GM19463 (cell line): ENCODE measurements at regions not wholly inside any gene's neighbourhood (a gene's known extent, or its start where the extent isn't known, plus 50 kb on each side); places are given as distances from the start of the nearest gene placed in this dataset.

Experiments
- ATAC-seq: cut with Tn5 transposase; IDR thresholded peaks from one replicate; pipeline ENCODE4 v1.9.1; 2021; ENCODE audit warnings: mild to moderate bottlenecking, moderate library complexity; ENCODE audit not compliant: unreplicated experiment

DNA sequence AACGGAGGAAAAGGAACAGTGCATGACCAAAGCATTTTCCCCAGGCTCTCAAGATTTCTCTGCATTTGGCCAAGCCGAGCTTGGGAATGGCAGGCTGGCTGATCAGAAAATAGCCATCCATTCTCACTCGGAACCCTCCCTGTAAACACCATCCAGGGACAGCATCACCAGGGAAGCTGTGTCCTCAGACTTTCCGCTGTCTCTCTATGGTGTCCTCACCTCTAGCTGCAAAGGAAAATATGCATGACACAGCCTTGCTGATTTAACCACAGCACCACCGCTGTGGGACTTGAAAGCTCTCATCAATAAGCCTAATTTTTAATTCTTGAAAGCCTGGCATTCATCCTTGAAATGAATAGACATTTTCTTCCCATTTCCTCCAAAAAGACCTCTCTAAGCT lies 311.7 kb downstream of the EIPR1 start:
- ATAC-seq, result no peak

DNA sequence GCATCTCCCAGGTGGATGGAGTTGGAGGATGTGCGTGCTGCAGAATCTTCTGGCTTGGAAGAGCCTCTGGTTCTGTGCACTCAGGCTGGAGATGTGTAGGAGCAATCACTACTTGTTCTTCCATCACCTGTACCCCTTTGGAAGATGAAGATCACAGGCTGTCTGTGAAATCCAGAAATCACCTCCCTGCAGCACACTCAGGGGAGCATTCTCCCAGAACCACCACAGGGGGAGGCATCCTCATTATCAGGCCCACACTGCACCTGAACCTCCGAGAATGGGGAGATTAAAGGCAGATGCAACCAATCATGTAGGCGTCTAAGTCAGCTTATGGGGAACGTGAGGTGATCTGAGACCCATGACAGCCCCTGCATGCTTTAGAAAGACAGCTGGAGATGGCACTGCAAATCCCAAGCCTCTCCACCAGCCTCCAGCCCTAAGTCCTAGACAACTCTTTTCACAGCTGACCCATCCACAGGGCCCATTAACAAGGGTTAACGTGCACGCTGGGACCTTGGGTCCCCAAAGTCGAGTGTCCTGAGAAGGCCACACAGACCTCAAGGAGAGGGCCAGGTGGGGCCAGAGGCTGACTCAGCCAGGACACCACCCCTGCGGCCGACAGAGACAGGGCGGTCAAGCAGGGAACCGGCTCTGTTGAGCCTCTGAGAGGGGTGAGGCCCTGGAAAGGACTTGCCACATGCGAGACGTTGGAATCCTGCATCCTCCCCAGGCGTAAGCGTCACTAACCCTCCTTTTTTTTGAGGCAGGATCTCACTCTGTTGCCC lies 314.9 kb downstream of the EIPR1 start:
- ATAC-seq, result no peak

GRCh38 chr2:3060049-3060448 lies 317.6 kb downstream of the EIPR1 start:
- no peak for ATAC-seq

GRCh38 chr2:3059141-3059925 lies 318.3 kb downstream of the EIPR1 start:
- ATAC-seq, result no peak

DNA sequence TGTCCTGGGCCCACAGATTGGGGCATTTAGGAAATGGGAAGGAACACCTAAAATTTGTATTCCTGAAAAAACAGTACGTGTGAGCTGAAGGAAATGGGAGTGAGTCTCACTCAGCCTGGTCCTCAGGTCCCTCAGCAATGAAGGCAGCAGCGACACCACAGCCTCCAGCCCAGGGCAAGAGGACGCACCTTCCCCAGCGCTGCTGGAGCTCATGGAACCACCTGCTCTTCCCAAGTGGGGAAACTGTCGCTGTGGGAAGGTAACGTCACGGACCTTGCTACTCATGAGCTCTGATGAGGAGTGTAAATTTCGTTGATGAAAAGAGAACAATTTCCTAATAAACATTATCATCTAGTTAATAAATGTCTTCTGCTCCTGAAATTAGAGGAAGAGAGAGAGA lies 323.6 kb downstream of the EIPR1 start:
- ATAC-seq, result no peak

GRCh38 chr2:3051266-3051665 lies 326.4 kb downstream of the EIPR1 start:
- ATAC-seq, result no peak

DNA sequence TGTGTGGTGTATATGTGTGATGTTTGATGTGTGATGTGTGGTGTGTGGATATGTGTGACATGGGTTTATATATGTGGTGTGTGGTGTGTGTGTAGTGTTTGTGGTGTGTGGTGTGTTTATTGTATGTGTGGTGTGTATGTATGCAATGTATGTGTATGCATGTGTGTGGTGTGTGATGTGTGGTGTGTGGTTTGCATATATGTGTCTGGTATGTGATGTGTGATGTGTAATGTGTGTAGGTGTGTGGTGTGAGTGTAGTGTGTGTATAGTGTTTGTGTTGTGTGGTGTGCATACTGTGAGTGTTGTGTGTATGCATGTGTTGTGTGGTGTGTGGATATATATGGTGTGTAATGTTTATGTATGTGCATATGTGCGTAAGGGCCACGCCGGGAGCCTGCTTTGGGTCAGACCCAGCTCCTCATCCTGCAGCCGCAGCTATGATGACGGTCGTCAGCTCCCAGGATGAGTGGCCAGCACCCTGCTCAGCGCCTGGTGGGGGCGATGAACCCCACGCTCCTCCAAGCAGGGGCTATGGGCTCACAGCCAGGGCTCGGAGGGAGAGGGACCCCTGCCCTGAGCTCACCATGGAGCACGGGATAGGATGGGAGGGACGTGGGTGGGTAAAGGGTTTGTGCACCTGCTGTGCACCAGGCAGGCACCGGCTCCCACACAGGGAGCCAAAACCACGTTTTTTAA lies 331.3 kb downstream of the EIPR1 start:
- no peak for ATAC-seq

DNA sequence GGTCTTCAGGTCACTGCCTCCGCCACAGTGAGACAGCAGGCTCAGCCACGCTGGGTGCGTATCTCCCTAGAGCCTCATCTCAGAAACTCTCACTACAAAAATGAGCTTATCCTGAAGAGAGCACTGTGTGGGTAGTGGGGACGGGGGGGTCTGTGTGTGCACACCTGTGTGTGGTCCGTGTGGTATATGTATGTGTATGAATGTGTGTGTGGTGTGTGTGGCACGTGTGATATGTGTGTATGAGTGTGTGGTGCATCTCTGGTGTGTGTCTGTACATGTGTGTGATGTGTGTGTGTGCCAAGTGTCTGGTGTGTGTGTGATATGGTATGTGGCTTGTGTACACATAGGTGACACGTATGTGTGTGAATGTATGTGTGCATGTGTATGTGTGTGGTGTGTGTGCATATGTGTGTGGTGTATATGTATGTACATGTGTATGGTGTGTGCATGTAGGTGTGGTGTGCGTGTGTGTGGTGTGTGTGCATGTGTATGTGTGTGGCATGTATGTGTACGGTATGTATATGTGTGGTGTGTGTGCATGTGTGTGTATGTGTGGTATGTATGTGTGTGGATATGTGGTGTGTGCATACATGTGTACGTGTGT lies 332.2 kb downstream of the EIPR1 start:
- no peak for ATAC-seq

- ATAC-seq, result no peak
These were observed 332.9 kb downstream of the EIPR1 start for GRCh38 chr2:3044587-3045317.

GRCh38 chr2:3043726-3044125 lies 333.9 kb downstream of the EIPR1 start:
- no peak for ATAC-seq

- ATAC-seq, result no peak
These were observed 334.7 kb downstream of the EIPR1 start for GRCh38 chr2:3042601-3043585.

- no peak for ATAC-seq
These were observed 335.6 kb downstream of the EIPR1 start for GRCh38 chr2:3041841-3042600.

- ATAC-seq, result no peak
These were observed 336.4 kb downstream of the EIPR1 start for GRCh38 chr2:3041246-3041645.

GRCh38 chr2:3040496-3041140 lies 337.0 kb downstream of the EIPR1 start:
- ATAC-seq, result no peak

DNA sequence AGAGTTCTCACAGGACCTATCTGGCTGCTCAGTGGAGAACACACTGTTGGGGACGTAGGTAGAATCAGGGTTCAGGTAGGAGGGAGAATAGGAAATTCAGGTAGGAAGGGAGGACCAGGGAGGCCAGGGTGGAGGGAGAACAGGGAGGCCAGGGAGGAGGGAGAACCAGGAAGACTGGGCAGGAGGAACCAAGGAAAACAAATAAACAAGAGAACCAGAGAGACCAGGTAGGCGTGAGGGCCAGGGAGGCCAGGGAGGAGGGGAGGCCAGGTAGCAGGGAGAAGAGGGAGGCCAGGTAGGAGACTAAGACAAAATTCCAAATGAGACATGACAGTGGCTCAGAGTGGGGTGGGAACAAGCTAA lies 337.6 kb downstream of the EIPR1 start:
- no peak for ATAC-seq

DNA sequence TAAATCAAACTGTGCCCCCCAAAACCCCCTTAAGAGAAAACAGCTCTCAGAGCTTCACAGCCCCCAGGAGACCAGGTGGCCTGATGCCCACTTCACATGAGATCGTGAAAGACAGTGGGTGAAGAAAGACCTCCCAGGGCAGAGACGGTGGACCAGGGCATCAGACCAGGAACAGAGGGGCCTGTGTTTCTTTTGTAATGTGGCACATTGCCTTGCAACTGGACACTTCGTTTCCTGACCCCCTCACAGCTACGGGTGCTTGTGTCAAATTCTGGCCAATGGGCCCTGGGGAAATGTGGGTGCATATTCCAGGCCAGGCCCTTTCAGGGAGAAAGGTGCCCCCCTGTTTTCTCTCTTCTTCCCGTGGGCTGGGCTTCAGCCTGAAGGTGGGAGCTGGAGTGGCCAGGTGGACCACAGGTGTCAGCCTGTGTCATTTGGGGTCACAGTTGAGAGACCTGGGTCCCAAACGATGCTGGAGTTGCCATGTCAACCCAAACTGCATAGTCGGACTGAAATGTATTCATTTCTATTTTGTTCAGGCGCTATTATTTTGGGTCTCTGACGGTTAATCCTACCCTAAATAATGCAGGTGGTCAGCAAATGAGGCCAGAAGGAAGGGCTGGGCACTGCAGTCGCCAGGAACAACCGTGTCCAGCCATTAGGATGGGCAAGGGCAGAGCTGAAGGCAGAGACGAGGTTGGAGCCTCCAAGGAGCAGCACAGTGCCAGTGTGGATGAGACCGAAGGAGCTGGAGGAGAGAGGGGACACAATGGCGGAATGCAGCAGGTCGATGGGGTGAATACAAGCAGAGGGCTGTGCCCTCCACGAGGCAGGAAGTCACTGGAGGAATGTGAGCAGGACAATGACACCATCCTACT lies 338.2 kb downstream of the EIPR1 start:
- no peak for ATAC-seq

- ATAC-seq, result no peak
These were observed 339.0 kb downstream of the EIPR1 start for GRCh38 chr2:3038636-3039035.
